Heart left ventricle (tissue), 13 donors: ENCODE measurements at regions not wholly inside any gene's neighbourhood (a gene's known extent, or its start where the extent isn't known, plus 50 kb on each side); places are given as distances from the start of the nearest gene placed in this dataset.

Source experiments
- POLR2A ChIP-seq, 2 donors: fragments of 450-650 bp; IDR thresholded peaks; one replicate each; pipeline ENCODE4 v1.6.1; 2017; ENCODE audit warnings: antibody characterized with exemption in 2 of 2, mild to moderate bottlenecking in 2 of 2, moderate library complexity in 2 of 2
- TF ChIP-seq, protein P1 (sequence below), 12 donors: fragments of 200-600 bp; sonication (generic) in 4 of 12; IDR thresholded peaks; one replicate each; pipeline versions ENCODE4 v1.5.0 to v1.8.0; 2018 to 2022; ENCODE audit warnings: antibody characterized with exemption in 12 of 12, mild to moderate bottlenecking in 5 of 12
- donor health status: ischemic (EF 13 %, LVEDD 7.1; RV severe dilation, severe dysfunction).
- donor health status: DM: no; HTN: yes; CAD: no.
- donor health status: DM: no; HTN: no; CAD: no.
- donor health status: ischemic (EF 25% LVEDD 6.9; RV normal size, moderate dysfunction).
- donor health status: ischemic (EF 25% LVEDD 5.7; RV mildly dilated, moderate dysfunction).
- donor health status: ischemic (EF 35%, LVEDD 5.7; RV mildly dilated, moderate dysfunction).
- donor health status: nonischemic (EF 11% LVEDD 7.7; RV severe dilation, severe dysfunction).
- donor health status: DM: yes; HTN: yes; CAD: no.
- donor health status: PGD.
- donor health status: ischemic (EF 29% LVEDD 5.4; RV normal size, mild dysfunction).
- donor health status: nonischemic (EF 23%, LVEDD 6.1; RV moderate dilation, normal function).

DNA sequence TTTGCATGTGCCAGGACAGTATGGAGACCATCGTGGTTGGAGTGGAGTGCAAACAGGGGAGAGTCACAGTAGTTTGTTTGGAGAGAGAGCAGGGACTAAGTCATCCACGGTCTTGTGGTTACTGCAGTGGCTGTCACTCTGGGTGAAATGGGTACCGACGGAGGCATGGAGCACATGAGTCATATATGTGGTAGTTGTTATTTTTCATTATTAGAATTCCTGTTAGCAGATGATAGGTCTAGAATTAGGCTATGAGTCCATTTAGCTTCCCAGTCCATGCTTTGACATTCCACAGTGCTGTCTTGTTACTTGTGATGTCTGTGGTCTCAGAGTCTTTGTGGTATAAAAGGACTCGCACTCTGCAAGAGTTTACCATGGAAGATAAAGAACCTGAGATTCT lies 303.9 kb downstream of the DMRT2 start:
- TF ChIP-seq, protein P1, sequence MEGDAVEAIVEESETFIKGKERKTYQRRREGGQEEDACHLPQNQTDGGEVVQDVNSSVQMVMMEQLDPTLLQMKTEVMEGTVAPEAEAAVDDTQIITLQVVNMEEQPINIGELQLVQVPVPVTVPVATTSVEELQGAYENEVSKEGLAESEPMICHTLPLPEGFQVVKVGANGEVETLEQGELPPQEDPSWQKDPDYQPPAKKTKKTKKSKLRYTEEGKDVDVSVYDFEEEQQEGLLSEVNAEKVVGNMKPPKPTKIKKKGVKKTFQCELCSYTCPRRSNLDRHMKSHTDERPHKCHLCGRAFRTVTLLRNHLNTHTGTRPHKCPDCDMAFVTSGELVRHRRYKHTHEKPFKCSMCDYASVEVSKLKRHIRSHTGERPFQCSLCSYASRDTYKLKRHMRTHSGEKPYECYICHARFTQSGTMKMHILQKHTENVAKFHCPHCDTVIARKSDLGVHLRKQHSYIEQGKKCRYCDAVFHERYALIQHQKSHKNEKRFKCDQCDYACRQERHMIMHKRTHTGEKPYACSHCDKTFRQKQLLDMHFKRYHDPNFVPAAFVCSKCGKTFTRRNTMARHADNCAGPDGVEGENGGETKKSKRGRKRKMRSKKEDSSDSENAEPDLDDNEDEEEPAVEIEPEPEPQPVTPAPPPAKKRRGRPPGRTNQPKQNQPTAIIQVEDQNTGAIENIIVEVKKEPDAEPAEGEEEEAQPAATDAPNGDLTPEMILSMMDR (IDR thresholded peaks at IDR 0.05): no peak
- TF ChIP-seq POLR2A (IDR thresholded peaks at IDR 0.05): no peak
